Endothelial cell of umbilical vein (primary cell): ENCODE measurements at regions not wholly inside any gene's neighbourhood (a gene's known extent, or its start where the extent isn't known, plus 50 kb on each side); places are given as distances from the start of the nearest gene placed in this dataset.

Experiments used
- BruUV-seq: library from RNA; stranded (reverse); fragments of 400-500 nt; replicated peaks from 2 replicates; lab custom pipeline; 2021; lab: Mats Ljungman, UMichigan
- CTCF ChIA-PET: fragments of 300-600, 350-600 bp; sonication (Branson Sonifier 250); formaldehyde crosslinking; loops from one replicate; lab custom pipeline; 2021; ENCODE audit warnings: antibody characterized with exemption, inconsistent platforms; lab: Charles Lee
- POLR2A ChIA-PET: fragments of 300-600, 350-600 bp; sonication (Branson Sonifier 250); formaldehyde crosslinking; loops from one replicate; lab custom pipeline; 2021; ENCODE audit warnings: antibody characterized with exemption, inconsistent platforms; lab: Charles Lee
- DNase-seq: peaks from one replicate; pipeline ENCODE4 v3.0.0-alpha.2; 2011; ENCODE audit warnings: low read depth, low spot score
- FAIRE-seq: peaks from 2 replicates; lab custom pipeline; 2011; peaks lifted over from hg19 to GRCh38; lab: Jason Lieb, UNC
- H2AFZ ChIP-seq: 2 replicates; pipeline ENCODE4 v1.6.0; 2012; ENCODE audit warnings: low read depth, low read length, control low read depth, inconsistent platforms
- H3K27ac ChIP-seq: 2 replicates; pipeline ENCODE4 v1.5.1; 2011; ENCODE audit warnings: low read depth, mild to moderate bottlenecking, control low read depth, low read length, moderate library complexity; ENCODE audit not compliant: insufficient read depth
- H3K27me3 ChIP-seq, 2 experiments: 2 replicates each; pipeline versions ENCODE4 v1.6.0 to v1.6.1; 2011; ENCODE audit warnings: low read length in 2 of 2, mixed read lengths in 1 of 2; ENCODE audit not compliant: control insufficient read depth in 2 of 2, insufficient read depth in 2 of 2
- H3K36me3 ChIP-seq, 2 experiments: 2 replicates in 1 of 2; 3 replicates in 1 of 2; pipeline ENCODE4 v1.5.1; 2011; ENCODE audit warnings: low read length in 2 of 2, mild to moderate bottlenecking in 1 of 2, moderate library complexity in 1 of 2; ENCODE audit not compliant: control insufficient read depth in 2 of 2, insufficient read depth in 2 of 2; ENCODE audit errors: extremely low read depth in 1 of 2
- H3K4me1 ChIP-seq: 3 replicates; pipeline ENCODE4 v1.5.1; 2011; ENCODE audit warnings: mild to moderate bottlenecking, low read length; ENCODE audit not compliant: control insufficient read depth, insufficient read depth; ENCODE audit errors: extremely low read depth
- H3K4me2 ChIP-seq: 2 replicates; pipeline ENCODE4 v1.6.1; 2011; ENCODE audit warnings: low read length, control low read depth, mixed read lengths; ENCODE audit not compliant: insufficient read depth
- H3K4me3 ChIP-seq, 3 experiments: fragments of 200-600 bp in 1 of 3; sonication (generic), shearing (Covaris generic) in 1 of 3; replicated peaks in 1 of 3; 2 replicates each; pipeline ENCODE4 v1.5.1; 2011 to 2016; ENCODE audit warnings: control low read depth in 3 of 3, low read length in 3 of 3, mild to moderate bottlenecking in 2 of 3, inconsistent platforms in 1 of 3, low read depth in 1 of 3, moderate library complexity in 1 of 3; ENCODE audit not compliant: insufficient read depth in 1 of 3
- H3K79me2 ChIP-seq: 2 replicates; pipeline ENCODE4 v1.6.0; 2012; ENCODE audit warnings: low read length, inconsistent platforms; ENCODE audit not compliant: control insufficient read depth, insufficient read depth
- H3K9ac ChIP-seq: replicated peaks from 2 replicates; pipeline ENCODE3; 2011; ENCODE audit warnings: low read length, control low read depth; ENCODE audit not compliant: insufficient read depth; ENCODE audit errors: extremely low read depth
- H3K9me1 ChIP-seq: replicated peaks from 3 replicates; pipeline ENCODE4 v1.6.0; 2011; ENCODE audit warnings: mild to moderate bottlenecking, low read length; ENCODE audit not compliant: control insufficient read depth, insufficient read depth; ENCODE audit errors: extremely low read depth
- H3K9me3 ChIP-seq: replicated peaks from 2 replicates; pipeline ENCODE4 v1.5.1; 2012; ENCODE audit warnings: low read length, inconsistent platforms; ENCODE audit not compliant: control insufficient read depth, insufficient read depth
- H4K20me1 ChIP-seq: replicated peaks from 2 replicates; pipeline ENCODE3; 2011; ENCODE audit warnings: mild to moderate bottlenecking, low read length; ENCODE audit not compliant: control insufficient read depth, insufficient read depth; ENCODE audit errors: extremely low read depth
- EZH2 ChIP-seq: IDR thresholded peaks from 2 replicates; pipeline ENCODE4 v1.6.1; 2012; ENCODE audit warnings: borderline replicate concordance, low read depth, mild to moderate bottlenecking, moderate library complexity, low read length, inconsistent platforms; ENCODE audit not compliant: severe bottlenecking
- FOS ChIP-seq: IDR thresholded peaks from 2 replicates; pipeline ENCODE4 v1.6.1; 2011; ENCODE audit warnings: mild to moderate bottlenecking, low read length, moderate library complexity, borderline replicate concordance; ENCODE audit not compliant: insufficient read depth
- GATA2 ChIP-seq: IDR thresholded peaks from 2 replicates; pipeline ENCODE4 v1.7.0; 2011; ENCODE audit warnings: low read depth, mild to moderate bottlenecking, moderate library complexity, mixed read lengths, low read length; ENCODE audit not compliant: insufficient read length, insufficient read depth
- JUN ChIP-seq: IDR thresholded peaks from 2 replicates; pipeline ENCODE4 v1.6.1; 2011; ENCODE audit warnings: borderline replicate concordance, low read depth; ENCODE audit not compliant: insufficient read length, insufficient read depth
- MYC ChIP-seq: IDR thresholded peaks from one replicate; pipeline ENCODE4 v1.6.1; 2011; ENCODE audit warnings: mild to moderate bottlenecking, low read depth, low read length
- POLR2A ChIP-seq: IDR thresholded peaks from 2 replicates; pipeline ENCODE4 v1.6.1; 2012; ENCODE audit warnings: low read depth, mild to moderate bottlenecking, control low read depth, low read length
- POLR2AphosphoS5 ChIP-seq: IDR thresholded peaks from 2 replicates; pipeline ENCODE4 v1.6.1; 2012; ENCODE audit warnings: low read depth, mild to moderate bottlenecking, control low read depth, low read length, moderate library complexity; ENCODE audit not compliant: insufficient read depth
- dilution Hi-C: fragments of 300-500 bp; cut with MboI; formaldehyde crosslinking; loops from one replicate; pipeline ENCODE4 v1.15.0; 2019; ENCODE audit warnings: low sequenced_read_pairs; ENCODE audit not compliant: extremely low pct_ligation_motif_present
- intact Hi-C: fragments of 100-400 bp; cut with micrococcal nuclease; formaldehyde crosslinking; loops from one replicate; pipeline ENCODE4 v1.10.0; 2022
- TF ChIP-seq, protein P1 (sequence below): IDR thresholded peaks from 2 replicates; pipeline ENCODE4 v1.6.1; 2011; ENCODE audit not compliant: insufficient read depth, insufficient read length
- TF ChIP-seq, protein P2 (sequence below), 2 donors: IDR thresholded peaks; 1 replicate in 1 of 2; 2 replicates in 1 of 2; pipeline ENCODE4 v1.5.1; 2011; ENCODE audit warnings: low read length in 2 of 2, mild to moderate bottlenecking in 2 of 2, moderate library complexity in 2 of 2, control low read depth in 1 of 2, inconsistent platforms in 1 of 2, low read depth in 1 of 2; ENCODE audit not compliant: insufficient read depth in 1 of 2; ENCODE audit errors: extremely low read depth in 1 of 2

DNA sequence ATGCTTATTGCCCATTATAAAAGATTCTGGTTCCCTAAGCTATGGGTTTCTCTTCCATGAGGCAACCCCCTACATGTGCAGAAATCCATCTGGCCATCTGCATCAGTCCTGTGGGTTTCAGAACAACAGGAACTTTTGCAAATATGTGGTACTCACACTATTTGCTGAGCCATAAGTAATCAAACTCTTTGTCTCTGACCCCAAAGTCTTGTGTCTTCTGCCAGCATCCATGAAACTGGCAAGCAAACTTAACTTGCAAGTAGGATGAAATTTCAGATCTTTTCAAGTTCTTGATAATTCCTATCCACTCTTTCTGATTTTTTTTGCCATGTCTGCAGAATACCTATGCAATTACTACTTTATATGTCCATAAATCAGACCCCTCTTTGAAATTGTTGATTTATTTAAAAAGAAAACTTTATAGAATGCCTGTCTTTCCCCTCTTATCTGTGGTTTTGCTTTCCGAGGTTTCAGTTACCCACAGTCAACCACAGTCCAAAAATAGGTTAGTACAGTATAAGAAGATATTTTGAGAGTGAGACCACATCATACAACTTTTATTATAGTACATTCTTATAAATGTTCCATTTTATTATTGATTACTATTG is 158.4 kb upstream of the IRX3 start:
- dilution Hi-C loops, result no loop called here
- H3K27ac ChIP-seq, result no peak overlapping the region
- BruUV-seq, result no TSS peak

More for the DNA sequence above, 158.4 kb upstream of the IRX3 start:
- no peaks in the 10 kb centered on the region for H3K4me1 ChIP-seq
- no peaks in the 10 kb centered on the region for H3K9me1 ChIP-seq
- H3K4me2 ChIP-seq, result no peak overlapping the region
- ChIA-PET POLR2A (no interaction called here), CTCF (no interaction called here)
- FAIRE-seq, result no peak
- H3K9ac ChIP-seq, result no peak overlapping the region
- intact Hi-C loops, result no loop called here
- no peaks in the 10 kb centered on the region for H4K20me1 ChIP-seq
- H3K36me3 ChIP-seq, result no peaks in the 10 kb centered on the region
- no peaks in the 10 kb centered on the region for H3K79me2 ChIP-seq
- H3K4me3 ChIP-seq, result no peak overlapping the region
- H3K9me3 ChIP-seq, result no peaks in the 10 kb centered on the region
- no peaks in the 10 kb centered on the region for H3K27me3 ChIP-seq
- no peak for TF ChIP-seq EZH2
- TF ChIP-seq, protein P1, sequence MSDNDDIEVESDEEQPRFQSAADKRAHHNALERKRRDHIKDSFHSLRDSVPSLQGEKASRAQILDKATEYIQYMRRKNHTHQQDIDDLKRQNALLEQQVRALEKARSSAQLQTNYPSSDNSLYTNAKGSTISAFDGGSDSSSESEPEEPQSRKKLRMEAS, result no peak
- TF ChIP-seq FOS, result no peak
- TF ChIP-seq, protein P2, sequence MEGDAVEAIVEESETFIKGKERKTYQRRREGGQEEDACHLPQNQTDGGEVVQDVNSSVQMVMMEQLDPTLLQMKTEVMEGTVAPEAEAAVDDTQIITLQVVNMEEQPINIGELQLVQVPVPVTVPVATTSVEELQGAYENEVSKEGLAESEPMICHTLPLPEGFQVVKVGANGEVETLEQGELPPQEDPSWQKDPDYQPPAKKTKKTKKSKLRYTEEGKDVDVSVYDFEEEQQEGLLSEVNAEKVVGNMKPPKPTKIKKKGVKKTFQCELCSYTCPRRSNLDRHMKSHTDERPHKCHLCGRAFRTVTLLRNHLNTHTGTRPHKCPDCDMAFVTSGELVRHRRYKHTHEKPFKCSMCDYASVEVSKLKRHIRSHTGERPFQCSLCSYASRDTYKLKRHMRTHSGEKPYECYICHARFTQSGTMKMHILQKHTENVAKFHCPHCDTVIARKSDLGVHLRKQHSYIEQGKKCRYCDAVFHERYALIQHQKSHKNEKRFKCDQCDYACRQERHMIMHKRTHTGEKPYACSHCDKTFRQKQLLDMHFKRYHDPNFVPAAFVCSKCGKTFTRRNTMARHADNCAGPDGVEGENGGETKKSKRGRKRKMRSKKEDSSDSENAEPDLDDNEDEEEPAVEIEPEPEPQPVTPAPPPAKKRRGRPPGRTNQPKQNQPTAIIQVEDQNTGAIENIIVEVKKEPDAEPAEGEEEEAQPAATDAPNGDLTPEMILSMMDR (IDR thresholded peaks at IDR 0.05; ENCODE audit: extremely low read depth in 1 of 2, insufficient read depth in 1 of 2, low read depth in 1 of 2, low read length in 2 of 2), result no peak
- no peak for TF ChIP-seq GATA2
- TF ChIP-seq MYC, result no peak
- TF ChIP-seq POLR2A, result no peak
- no peak for TF ChIP-seq JUN
- no peak for TF ChIP-seq POLR2AphosphoS5
- no peak overlapping the region for H2AFZ ChIP-seq
- no peak for DNase-seq
